Large intestine (tissue), 3 donors: ENCODE measurements at regions not wholly inside any gene's neighbourhood (a gene's known extent, or its start where the extent isn't known, plus 50 kb on each side); places are given as distances from the start of the nearest gene placed in this dataset.

Experiments used
- DNase-seq, 2 donors: peaks; one replicate each; pipeline versions ENCODE4 v3.0.0 to v3.0.0-alpha.2; 2013
- H3K27ac ChIP-seq: one replicate; pipeline ENCODE4 v1.5.1; 2013; ENCODE audit warnings: low read length
- H3K27me3 ChIP-seq: 2 replicates; pipeline ENCODE4 v1.6.1; 2013; ENCODE audit warnings: low read length; ENCODE audit not compliant: control insufficient read depth, insufficient read depth
- H3K36me3 ChIP-seq: 2 replicates; pipeline ENCODE4 v1.6.1; 2013; ENCODE audit warnings: low read length; ENCODE audit not compliant: control insufficient read depth, insufficient read depth
- H3K4me1 ChIP-seq: one replicate; pipeline ENCODE4 v1.6.1; 2013; ENCODE audit warnings: low read length; ENCODE audit not compliant: control insufficient read depth, insufficient read depth
- H3K4me3 ChIP-seq: one replicate; pipeline ENCODE4 v1.5.1; 2013; ENCODE audit warnings: low read length
- H3K9me3 ChIP-seq: one replicate; pipeline ENCODE4 v1.6.1; 2013; ENCODE audit warnings: mild to moderate bottlenecking, low read depth, low read length, moderate library complexity; ENCODE audit not compliant: control insufficient read depth
- WGBS: methylation state at CpG from one replicate; pipeline ENCODE4 v1.1.5; 2013; ENCODE audit warnings: low lambda C conversion rate; ENCODE audit not compliant: insufficient coverage; 5-methylcytosine and 5-hydroxymethylcytosine counted together

- no peak for DNase-seq
- no peaks in the 10 kb centered on the region for H3K9me3 ChIP-seq
- H3K36me3 ChIP-seq: no peaks in the 10 kb centered on the region
- H3K4me3 ChIP-seq: no peak overlapping the region
- no peaks in the 10 kb centered on the region for H3K27me3 ChIP-seq
- peaks cover 13% of the 10 kb centered on the region for H3K4me1 ChIP-seq
- WGBS: no CpG with 5 or more reads among the region's 12 CpGs
- H3K27ac ChIP-seq: no peak overlapping the region
Measured at GRCh38 chr16:79430191-79430678, 170.3 kb downstream of the MAF start.

DNA sequence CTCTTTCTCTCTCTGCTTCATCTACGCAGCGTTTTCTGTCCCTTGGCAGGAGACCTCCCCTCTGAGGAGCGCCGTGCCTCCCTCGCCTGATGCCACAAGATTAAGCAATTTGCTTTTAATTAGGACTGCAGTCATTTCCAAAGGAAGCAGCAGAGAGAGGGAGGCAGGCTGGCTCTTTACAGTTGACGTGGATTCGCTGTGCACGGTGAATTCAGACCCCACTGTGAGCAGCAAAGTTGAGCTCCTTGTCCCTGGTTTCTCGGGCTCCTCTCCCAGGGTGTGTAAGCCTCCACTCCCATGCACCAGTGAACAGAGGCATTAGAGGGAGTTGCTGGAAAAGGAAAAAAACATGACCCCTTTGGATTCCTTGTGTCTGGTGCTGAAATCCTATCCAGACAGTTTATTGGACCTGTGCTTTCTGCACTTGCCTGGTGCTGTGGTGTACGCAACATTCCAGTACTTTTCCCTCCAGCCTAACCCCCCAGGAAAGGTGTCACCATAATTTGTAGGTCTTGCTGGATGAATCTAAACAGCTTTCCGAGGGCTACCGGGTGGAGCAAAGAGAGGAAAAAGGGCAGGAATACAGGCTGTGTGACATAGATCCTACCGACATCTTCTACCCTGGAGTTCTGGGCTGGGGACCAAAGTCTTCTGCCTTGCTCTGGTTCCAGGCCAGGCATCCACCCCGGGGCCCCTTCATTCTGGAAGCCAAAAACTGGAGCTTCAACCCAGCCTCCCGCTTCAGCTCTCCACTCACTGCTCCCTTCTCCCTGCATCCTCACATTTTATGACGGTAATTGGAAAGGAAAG, 171.0 kb downstream of the MAF start:
- peak in 1 of 2 donors; percentile 44 for DNase-seq
- H3K4me3 ChIP-seq: no peak overlapping the region
- H3K27ac ChIP-seq: no peak overlapping the region
- no peaks in the 10 kb centered on the region for H3K36me3 ChIP-seq
- H3K9me3 ChIP-seq: no peaks in the 10 kb centered on the region
- H3K27me3 ChIP-seq: no peaks in the 10 kb centered on the region
- peaks cover 13% of the 10 kb centered on the region for H3K4me1 ChIP-seq
- WGBS: 100% methylated on average over 5 of the region's 16 CpGs

DNA sequence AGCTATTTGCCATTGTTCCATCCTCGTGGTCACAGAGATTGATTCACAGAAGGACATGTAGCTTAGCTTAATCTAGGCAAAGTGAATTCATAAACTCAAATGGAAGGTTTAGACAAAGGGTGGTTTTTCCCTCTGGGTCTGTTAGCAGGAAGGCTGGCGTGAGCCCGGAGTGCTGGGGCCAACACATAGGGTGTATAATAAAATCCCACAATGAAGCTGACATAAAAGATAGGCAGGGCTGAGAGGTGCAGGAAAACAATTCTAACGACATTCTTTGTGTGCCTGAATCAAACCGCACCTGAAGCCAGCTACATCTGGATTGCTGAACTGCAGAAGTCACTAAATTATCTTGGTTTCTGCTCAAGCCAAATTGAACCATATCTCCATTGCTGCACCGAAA, 173.9 kb downstream of the MAF start:
- no peak overlapping the region for H3K4me3 ChIP-seq
- no peaks in the 10 kb centered on the region for H3K36me3 ChIP-seq
- no peaks in the 10 kb centered on the region for H3K27me3 ChIP-seq
- H3K27ac ChIP-seq: no peak overlapping the region
- DNase-seq: no peak
- WGBS: no CpG with 5 or more reads among the region's 6 CpGs
- no peaks in the 10 kb centered on the region for H3K9me3 ChIP-seq
- peaks cover 13% of the 10 kb centered on the region for H3K4me1 ChIP-seq

DNA sequence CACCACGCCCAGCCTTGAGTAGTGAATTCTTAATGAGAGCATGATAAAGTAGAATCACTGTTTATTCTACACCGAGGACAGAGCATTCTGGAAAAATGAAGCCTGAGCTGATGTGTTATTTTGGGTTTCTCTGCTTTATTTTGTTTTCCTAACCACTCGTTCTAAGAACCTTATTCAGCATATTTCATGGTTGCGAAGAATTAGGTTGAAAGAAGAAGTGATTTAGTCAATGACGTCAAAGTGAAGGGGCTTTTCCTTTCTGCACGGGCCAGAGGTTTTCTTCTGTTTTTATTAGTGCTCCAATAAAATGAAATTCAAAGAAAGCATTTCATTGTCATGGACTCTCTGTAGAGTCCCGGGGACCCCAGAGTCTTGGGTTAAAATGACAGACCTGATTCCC, 178.5 kb downstream of the MAF start:
- WGBS: 100% methylated on average over 2 of the region's 7 CpGs
- DNase-seq: no peak
- H3K4me3 ChIP-seq: no peak overlapping the region

GRCh38 chr16:79421126-79421525, 179.4 kb downstream of the MAF start:
- DNase-seq: no peak
- no peaks in the 10 kb centered on the region for H3K27me3 ChIP-seq
- 87% methylated on average over 3 of the region's 7 CpGs for WGBS
- H3K27ac ChIP-seq: no peak overlapping the region
- no peaks in the 10 kb centered on the region for H3K9me3 ChIP-seq
- H3K4me1 ChIP-seq: no peaks in the 10 kb centered on the region
- no peak overlapping the region for H3K4me3 ChIP-seq
- no peaks in the 10 kb centered on the region for H3K36me3 ChIP-seq

More for the DNA sequence above, 178.5 kb downstream of the MAF start:
- H3K27me3 ChIP-seq: no peaks in the 10 kb centered on the region
- H3K36me3 ChIP-seq: no peaks in the 10 kb centered on the region
- H3K27ac ChIP-seq: no peak overlapping the region
- no peaks in the 10 kb centered on the region for H3K9me3 ChIP-seq
- no peaks in the 10 kb centered on the region for H3K4me1 ChIP-seq

DNA sequence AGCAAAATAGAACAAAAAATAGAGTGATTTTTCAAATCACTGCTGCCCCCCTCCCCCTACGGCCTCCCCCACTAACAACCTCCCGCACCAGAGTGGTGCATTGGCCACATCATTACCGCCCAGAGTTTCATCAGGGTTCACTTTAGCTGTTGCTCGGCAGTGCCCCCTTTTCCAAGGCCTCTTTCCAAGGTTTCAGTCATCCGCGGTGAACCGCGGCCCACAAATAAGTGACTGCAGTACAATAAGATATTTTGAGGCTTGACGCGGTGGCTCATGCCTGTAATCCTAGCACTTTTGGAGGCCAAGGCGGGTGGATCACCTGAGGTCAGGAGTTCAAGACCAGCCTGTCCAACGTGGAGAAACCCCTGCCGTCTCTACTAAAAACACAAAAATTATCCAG, 180.0 kb downstream of the MAF start:
- WGBS: no CpG with 5 or more reads among the region's 13 CpGs
- Histone ChIP-seq H3K9me3 (no peaks in the 10 kb centered on the region), H3K4me1 (no peaks in the 10 kb centered on the region), H3K27me3 (no peaks in the 10 kb centered on the region), H3K4me3 (no peak overlapping the region), H3K36me3 (no peaks in the 10 kb centered on the region), H3K27ac (no peak overlapping the region)
- DNase-seq: no peak

DNA sequence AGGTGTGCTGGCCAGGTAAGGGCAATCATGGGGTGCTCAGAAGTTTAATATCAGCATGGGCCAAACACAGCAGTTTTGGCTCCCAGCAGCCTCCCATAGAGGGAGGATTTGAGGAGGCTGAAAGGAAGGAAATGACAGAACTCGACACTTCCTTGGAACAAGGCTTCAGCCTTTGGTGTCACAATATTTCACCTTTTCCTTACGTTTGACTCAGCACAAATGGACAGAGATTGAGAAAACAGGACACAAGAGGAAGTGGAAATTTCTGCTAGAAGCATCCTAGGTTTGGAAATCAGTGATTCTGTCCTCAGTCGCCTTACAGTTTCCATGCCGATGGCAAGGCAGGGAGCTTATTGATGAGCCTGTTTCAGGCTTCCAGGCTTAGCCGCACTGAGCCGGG, 181.4 kb downstream of the MAF start:
- Histone ChIP-seq H3K27me3 (no peaks in the 10 kb centered on the region), H3K9me3 (no peaks in the 10 kb centered on the region)
- no CpG with 5 or more reads among the region's 6 CpGs for WGBS

GRCh38 chr16:79417601-79418008, 182.9 kb downstream of the MAF start:
- no peaks in the 10 kb centered on the region for H3K27me3 ChIP-seq
- no peaks in the 10 kb centered on the region for H3K9me3 ChIP-seq
- no peaks in the 10 kb centered on the region for H3K4me1 ChIP-seq
- WGBS: no CpG with 5 or more reads among the region's 17 CpGs
- H3K36me3 ChIP-seq: no peaks in the 10 kb centered on the region
- H3K4me3 ChIP-seq: no peak overlapping the region
- DNase-seq: no peak
- no peak overlapping the region for H3K27ac ChIP-seq

More for the DNA sequence above, 181.4 kb downstream of the MAF start:
- Histone ChIP-seq H3K36me3 (no peaks in the 10 kb centered on the region), H3K27ac (no peak overlapping the region), H3K4me1 (no peaks in the 10 kb centered on the region), H3K4me3 (no peak overlapping the region)
- DNase-seq: no peak

- no peaks in the 10 kb centered on the region for H3K27me3 ChIP-seq
- no peaks in the 10 kb centered on the region for H3K9me3 ChIP-seq
- H3K4me3 ChIP-seq: no peak overlapping the region
- no CpG with 5 or more reads among the region's 12 CpGs for WGBS
- no peaks in the 10 kb centered on the region for H3K4me1 ChIP-seq
- DNase-seq: no peak
- no peaks in the 10 kb centered on the region for H3K36me3 ChIP-seq
- no peak overlapping the region for H3K27ac ChIP-seq
Measured at GRCh38 chr16:79415983-79416640, 184.4 kb downstream of the MAF start.

- Histone ChIP-seq H3K4me3 (no peak overlapping the region), H3K27ac (no peak overlapping the region), H3K36me3 (no peaks in the 10 kb centered on the region), H3K4me1 (no peaks in the 10 kb centered on the region), H3K27me3 (no peaks in the 10 kb centered on the region), H3K9me3 (no peaks in the 10 kb centered on the region)
- WGBS: no CpG with 5 or more reads among the region's 3 CpGs
- peak in 1 of 2 donors; percentile 41 for DNase-seq
Measured at GRCh38 chr16:79412783-79413225, 187.7 kb downstream of the MAF start.
